MCF 10A (cell line): ENCODE measurements at regions not wholly inside any gene's neighbourhood (a gene's known extent, or its start where the extent isn't known, plus 50 kb on each side); places are given as distances from the start of the nearest gene placed in this dataset.

Source experiments
- BruUV-seq: library from RNA; stranded (reverse); fragments of 400-500 nt; replicated peaks from 2 replicates; lab custom pipeline; 2021; lab: Mats Ljungman, UMichigan
- CTCF ChIA-PET: fragments of 300-600 bp; sonication (Branson Sonifier 250); formaldehyde crosslinking; extraction: SDS; loops from one replicate; lab custom pipeline; 2021; ENCODE audit warnings: antibody characterized with exemption, inconsistent platforms; lab: Yijun Ruan, JAX
- POLR2A ChIA-PET: fragments of 300-600, 350-650 bp; sonication (Branson Sonifier 250); formaldehyde crosslinking; extraction: SDS; loops from one replicate; lab custom pipeline; 2020; ENCODE audit warnings: antibody characterized with exemption, inconsistent platforms; lab: Yijun Ruan, JAX
- DNase-seq: peaks from one replicate; pipeline ENCODE4 v3.0.0-alpha.2; 2018; ENCODE audit not compliant: unreplicated experiment
- H3K27ac Mint-ChIP-seq: one replicate; pipeline ENCODE4 v1.8.0; 2022; ENCODE audit warnings: mild to moderate bottlenecking, low read depth, mixed read lengths; ENCODE audit not compliant: unreplicated experiment
- H3K27me3 Mint-ChIP-seq: one replicate; pipeline ENCODE4 v1.8.0; 2022; ENCODE audit warnings: mixed read lengths; ENCODE audit not compliant: insufficient read depth, unreplicated experiment
- H3K36me3 Mint-ChIP-seq: one replicate; pipeline ENCODE4 v1.8.0; 2022; ENCODE audit warnings: mild to moderate bottlenecking, moderate library complexity, mixed read lengths; ENCODE audit not compliant: insufficient read depth, unreplicated experiment
- H3K4me1 Mint-ChIP-seq: one replicate; pipeline ENCODE4 v1.8.0; 2022; ENCODE audit warnings: mixed read lengths; ENCODE audit not compliant: insufficient read depth, unreplicated experiment
- H3K4me3 Mint-ChIP-seq: one replicate; pipeline ENCODE4 v1.8.0; 2022; ENCODE audit warnings: mild to moderate bottlenecking, moderate library complexity, mixed read lengths; ENCODE audit not compliant: unreplicated experiment
- H3K9me3 Mint-ChIP-seq: one replicate; pipeline ENCODE4 v1.8.0; 2022; ENCODE audit warnings: mixed read lengths; ENCODE audit not compliant: unreplicated experiment
- CTCF ChIP-seq: fragments of 200-600 bp; IDR thresholded peaks from one replicate; pipeline ENCODE4 v1.8.0; 2022; ENCODE audit warnings: antibody characterized with exemption, mild to moderate bottlenecking; ENCODE audit not compliant: unreplicated experiment
- intact Hi-C: fragments of 100-400 bp; cut with micrococcal nuclease; formaldehyde crosslinking; loops from 2 replicates; pipeline ENCODE4 v1.14.1; 2022

GRCh38 chr19:29449371-29449770 is 76.4 kb upstream of the VSTM2B start:
- no peaks in the 10 kb centered on the region for H3K4me1 Mint-ChIP-seq
- POLR2A ChIA-PET, result no interaction called here
- BruUV-seq, result no TSS peak
- TF ChIP-seq CTCF, result no peak
- intact Hi-C loops, result no loop called here
- H3K27ac Mint-ChIP-seq, result no peak overlapping the region
- H3K36me3 Mint-ChIP-seq, result no peaks in the 10 kb centered on the region
- H3K9me3 Mint-ChIP-seq, result peaks cover 26% of the 10 kb centered on the region
- DNase-seq, result no peak
- no peak overlapping the region for H3K4me3 Mint-ChIP-seq
- CTCF ChIA-PET, result no interaction called here
- no peaks in the 10 kb centered on the region for H3K27me3 Mint-ChIP-seq

GRCh38 chr19:29450306-29450705 is 75.5 kb upstream of the VSTM2B start:
- peaks cover 21% of the 10 kb centered on the region for H3K9me3 Mint-ChIP-seq
- no peak overlapping the region for H3K4me3 Mint-ChIP-seq
- no peak for DNase-seq
- H3K27me3 Mint-ChIP-seq, result no peaks in the 10 kb centered on the region
- intact Hi-C loops, result no loop called here
- CTCF ChIA-PET, result interaction anchor here (0.6 to 1.0 kb wide), 2 partner anchors 9 to 40 kb away, joined by 3 read pairs; no protein-coding TSS in a partner anchor
- POLR2A ChIA-PET, result no interaction called here
- TF ChIP-seq CTCF, result no peak
- no peaks in the 10 kb centered on the region for H3K4me1 Mint-ChIP-seq
- H3K27ac Mint-ChIP-seq, result no peak overlapping the region
- no peaks in the 10 kb centered on the region for H3K36me3 Mint-ChIP-seq
- no TSS peak for BruUV-seq

GRCh38 chr19:29450812-29451211 is 75.0 kb upstream of the VSTM2B start:
- Mint-ChIP-seq H3K4me3 (no peak overlapping the region), H3K4me1 (no peaks in the 10 kb centered on the region), H3K9me3 (peaks cover 23% of the 10 kb centered on the region), H3K27me3 (no peaks in the 10 kb centered on the region), H3K27ac (no peak overlapping the region), H3K36me3 (no peaks in the 10 kb centered on the region)
- no peak for DNase-seq
- no peak for TF ChIP-seq CTCF
- intact Hi-C loops, result no loop called here
- BruUV-seq, result no TSS peak
- ChIA-PET POLR2A (no interaction called here), CTCF (interaction anchor here (0.6 to 1.0 kb wide), 2 partner anchors 9 to 40 kb away, joined by 3 read pairs; no protein-coding TSS in a partner anchor)

GRCh38 chr19:29454109-29454508 is 71.7 kb upstream of the VSTM2B start:
- BruUV-seq, result no TSS peak
- DNase-seq, result no peak
- intact Hi-C loops, result no loop called here
- H3K4me3 Mint-ChIP-seq, result no peak overlapping the region
- no peaks in the 10 kb centered on the region for H3K27me3 Mint-ChIP-seq
- no peak overlapping the region for H3K27ac Mint-ChIP-seq
- H3K9me3 Mint-ChIP-seq, result peaks cover 50% of the 10 kb centered on the region
- CTCF ChIA-PET, result no interaction called here
- POLR2A ChIA-PET, result no interaction called here
- no peak for TF ChIP-seq CTCF
- H3K36me3 Mint-ChIP-seq, result no peaks in the 10 kb centered on the region
- H3K4me1 Mint-ChIP-seq, result no peaks in the 10 kb centered on the region
